GM23248 (cell line): ENCODE measurements at regions not wholly inside any gene's neighbourhood (a gene's known extent, or its start where the extent isn't known, plus 50 kb on each side); places are given as distances from the start of the nearest gene placed in this dataset.
A peak's percentile ranks its signal among the peaks of the same experiment; 100 is the strongest.

Experiments
- DNase-seq: peaks from one replicate; pipeline ENCODE4 v3.0.0-alpha.2; 2015
- H2AFZ ChIP-seq: fragments of 200-600 bp; sonication (generic); 2 replicates; pipeline ENCODE4 v1.6.1; 2016; ENCODE audit warnings: antibody characterized with exemption
- H3F3A ChIP-seq: fragments of 200-600 bp; sonication (generic); 2 replicates; pipeline ENCODE4 v1.6.1; 2016; ENCODE audit warnings: mild to moderate bottlenecking, antibody characterized with exemption, mixed run types; ENCODE audit not compliant: insufficient read depth
- H3K27ac ChIP-seq: fragments of 200-600 bp; sonication (generic); 2 replicates; pipeline ENCODE4 v1.5.1; 2016; ENCODE audit warnings: mild to moderate bottlenecking
- H3K27me3 ChIP-seq: fragments of 200-600 bp; sonication (generic); replicated peaks from 2 replicates; pipeline ENCODE4 v1.6.1; 2016; ENCODE audit warnings: mild to moderate bottlenecking; ENCODE audit not compliant: insufficient read depth
- H3K36me3 ChIP-seq: fragments of 200-600 bp; sonication (generic); 2 replicates; pipeline ENCODE4 v1.6.1; 2016; ENCODE audit warnings: low read depth, mild to moderate bottlenecking
- H3K4me1 ChIP-seq: fragments of 200-600 bp; sonication (generic); 2 replicates; pipeline ENCODE4 v1.6.1; 2016; ENCODE audit warnings: mild to moderate bottlenecking; ENCODE audit not compliant: insufficient read depth
- H3K4me2 ChIP-seq: fragments of 200-600 bp; sonication (generic); one replicate; pipeline ENCODE4 v1.6.1; 2016; ENCODE audit warnings: mild to moderate bottlenecking; ENCODE audit not compliant: unreplicated experiment
- H3K4me3 ChIP-seq: fragments of 200-600 bp; sonication (generic); 2 replicates; pipeline ENCODE4 v1.5.1; 2016; ENCODE audit warnings: mild to moderate bottlenecking
- H3K79me2 ChIP-seq: fragments of 200-600 bp; sonication (generic); 2 replicates; pipeline ENCODE4 v1.6.1; 2016; ENCODE audit warnings: mild to moderate bottlenecking; ENCODE audit not compliant: insufficient read depth
- H3K9ac ChIP-seq: fragments of 200-600 bp; sonication (generic); 2 replicates; pipeline ENCODE4 v1.6.1; 2016; ENCODE audit warnings: mild to moderate bottlenecking
- H3K9me2 ChIP-seq: fragments of 200-600 bp; sonication (generic); 2 replicates; pipeline ENCODE4 v1.6.1; 2016; ENCODE audit warnings: mixed run types, mild to moderate bottlenecking, moderate library complexity; ENCODE audit not compliant: insufficient read depth
- H3K9me3 ChIP-seq: fragments of 200-600 bp; sonication (generic); one replicate; pipeline ENCODE4 v1.6.1; 2017; ENCODE audit warnings: low read depth
- H4K20me1 ChIP-seq: fragments of 200-600 bp; sonication (generic); 2 replicates; pipeline ENCODE4 v1.6.0; 2016; ENCODE audit not compliant: insufficient read depth
- EZH2 ChIP-seq: fragments of 200-600 bp; sonication (generic); IDR thresholded peaks from 2 replicates; pipeline ENCODE4 v1.6.1; 2018; ENCODE audit warnings: antibody characterized with exemption, mild to moderate bottlenecking; ENCODE audit not compliant: insufficient read depth, poor library complexity, severe bottlenecking
- EZH2phosphoT487 ChIP-seq: fragments of 200-600 bp; sonication (generic); IDR thresholded peaks from 2 replicates; pipeline ENCODE4 v1.6.1; 2018; ENCODE audit warnings: antibody characterized with exemption, moderate library complexity, mild to moderate bottlenecking, low read depth; ENCODE audit not compliant: insufficient read depth
- WGBS, 2 experiments: methylation state at CpG; one replicate each; pipeline ENCODE4 v1.1.6; 2015 to 2017; ENCODE audit warnings: low lambda C conversion rate in 2 of 2, low coverage in 1 of 2; ENCODE audit errors: missing lambda C conversion rate in 2 of 2; 5-methylcytosine and 5-hydroxymethylcytosine counted together
- in situ Hi-C: fragments of 300-500 bp; cut with MboI; formaldehyde crosslinking; loops from 2 replicates; pipeline ENCODE4 v1.15.0; 2020

DNA sequence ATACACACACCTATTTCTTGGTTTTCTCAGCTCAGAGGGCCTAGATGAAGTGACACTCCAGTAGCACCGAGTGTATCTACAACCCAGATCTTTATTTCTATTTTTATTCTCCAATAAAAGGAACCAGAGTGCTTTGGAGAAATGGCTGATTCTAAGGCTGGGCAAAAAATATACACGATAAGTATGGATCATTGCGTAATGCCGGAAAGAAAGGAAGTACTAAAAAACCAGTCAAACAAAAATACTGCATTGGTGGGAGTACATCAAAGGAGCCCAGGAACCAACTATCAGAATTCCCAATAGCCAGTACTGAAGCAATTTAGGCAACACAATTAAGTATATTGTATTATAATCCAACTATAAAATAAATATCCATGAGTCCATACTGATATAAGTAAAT lies 400.9 kb upstream of the CCDC196 start:
- Histone ChIP-seq H2AFZ (no peak overlapping the region), H3K9me3 (no peaks in the 10 kb centered on the region), H3K27ac (no peak overlapping the region), H3K4me3 (no peak overlapping the region), H4K20me1 (no peaks in the 10 kb centered on the region), H3K27me3 (no peaks in the 10 kb centered on the region), H3K9ac (no peak overlapping the region), H3F3A (peaks cover 27% of the 10 kb centered on the region), H3K4me2 (no peak overlapping the region), H3K36me3 (no peaks in the 10 kb centered on the region), H3K4me1 (peaks cover 27% of the 10 kb centered on the region), H3K79me2 (no peaks in the 10 kb centered on the region), H3K9me2 (no peaks in the 10 kb centered on the region)
- no peak for TF ChIP-seq EZH2phosphoT487
- no peak for TF ChIP-seq EZH2
- DNase-seq: no peak
- in situ Hi-C loops: no loop called here
- 94% methylated on average over 4 of the region's 4 CpGs for WGBS, 2 experiments

DNA sequence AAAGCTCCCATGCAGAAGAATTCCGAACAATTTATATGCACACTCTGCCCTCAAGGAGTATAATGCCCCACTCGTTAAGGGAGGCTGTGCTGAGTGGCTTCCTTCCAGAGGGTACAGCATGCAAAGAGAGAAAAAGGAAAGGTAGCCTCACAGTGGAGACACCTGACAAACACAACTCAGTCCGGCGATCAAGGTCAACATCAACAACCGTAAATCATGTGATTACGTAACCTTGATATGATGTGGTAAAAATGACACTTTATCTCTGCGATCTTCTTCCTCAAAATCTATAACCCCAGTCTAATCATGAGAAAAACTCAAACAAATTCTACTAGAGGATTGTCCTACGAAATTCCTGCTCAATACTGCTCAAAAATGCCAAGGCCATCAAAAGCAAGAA lies 400.5 kb upstream of the CCDC196 start:
- H4K20me1 ChIP-seq: no peaks in the 10 kb centered on the region
- H3K9me3 ChIP-seq: no peaks in the 10 kb centered on the region
- in situ Hi-C loops: no loop called here
- H3K27me3 ChIP-seq: no peaks in the 10 kb centered on the region
- H3K9me2 ChIP-seq: no peaks in the 10 kb centered on the region
- no peak for TF ChIP-seq EZH2
- TF ChIP-seq EZH2phosphoT487: no peak
- no peak overlapping the region for H3K4me3 ChIP-seq
- no peaks in the 10 kb centered on the region for H3K79me2 ChIP-seq
- no peak overlapping the region for H3K27ac ChIP-seq
- peaks cover 27% of the 10 kb centered on the region for H3K4me1 ChIP-seq
- H3K4me2 ChIP-seq: no peak overlapping the region
- H3K9ac ChIP-seq: no peak overlapping the region
- H2AFZ ChIP-seq: no peak overlapping the region
- H3F3A ChIP-seq: peaks cover 27% of the 10 kb centered on the region
- no peaks in the 10 kb centered on the region for H3K36me3 ChIP-seq
- WGBS, 2 experiments: 81% methylated on average over 8 of the region's 8 CpGs
- DNase-seq: no peak

DNA sequence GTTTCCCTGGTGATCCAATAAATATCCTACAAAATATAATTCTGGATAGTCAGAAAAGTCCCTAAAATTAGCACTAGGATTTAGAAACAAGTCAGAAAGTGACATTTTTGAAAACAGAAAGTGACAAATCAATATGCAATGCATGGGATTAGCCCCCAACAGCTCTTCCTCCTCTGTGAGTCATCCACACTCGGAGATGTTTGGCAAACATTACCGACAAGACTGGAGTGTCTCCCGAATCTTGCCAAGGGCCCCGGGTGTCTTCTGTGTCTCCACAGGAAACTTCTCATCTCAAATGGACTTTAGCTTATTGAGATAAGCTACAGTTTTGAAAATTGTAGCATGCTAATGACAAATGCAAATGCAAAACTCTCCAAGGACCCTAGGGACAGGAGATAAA lies 398.9 kb upstream of the CCDC196 start:
- no peaks in the 10 kb centered on the region for H3K36me3 ChIP-seq
- no peaks in the 10 kb centered on the region for H3K79me2 ChIP-seq
- no peak overlapping the region for H2AFZ ChIP-seq
- peak overlapping the region; percentile 25 for H3K4me2 ChIP-seq
- WGBS, 2 experiments: 1 to 2% methylated on average over 4 of the region's 4 CpGs
- no peaks in the 10 kb centered on the region for H4K20me1 ChIP-seq
- TF ChIP-seq EZH2phosphoT487 (no peak), EZH2 (no peak)
- no peaks in the 10 kb centered on the region for H3K9me2 ChIP-seq
- no peaks in the 10 kb centered on the region for H3K27me3 ChIP-seq
- H3K4me3 ChIP-seq: no peak overlapping the region
- no peaks in the 10 kb centered on the region for H3K9me3 ChIP-seq
- peaks cover 27% of the 10 kb centered on the region for H3K4me1 ChIP-seq
- DNase-seq: peak; percentile 81
- H3F3A ChIP-seq: peaks cover 27% of the 10 kb centered on the region
- no peak overlapping the region for H3K9ac ChIP-seq
- peak overlapping the region; percentile 5; the same call in 1 of the 2 replicates for H3K27ac ChIP-seq
- in situ Hi-C loops: no loop called here

DNA sequence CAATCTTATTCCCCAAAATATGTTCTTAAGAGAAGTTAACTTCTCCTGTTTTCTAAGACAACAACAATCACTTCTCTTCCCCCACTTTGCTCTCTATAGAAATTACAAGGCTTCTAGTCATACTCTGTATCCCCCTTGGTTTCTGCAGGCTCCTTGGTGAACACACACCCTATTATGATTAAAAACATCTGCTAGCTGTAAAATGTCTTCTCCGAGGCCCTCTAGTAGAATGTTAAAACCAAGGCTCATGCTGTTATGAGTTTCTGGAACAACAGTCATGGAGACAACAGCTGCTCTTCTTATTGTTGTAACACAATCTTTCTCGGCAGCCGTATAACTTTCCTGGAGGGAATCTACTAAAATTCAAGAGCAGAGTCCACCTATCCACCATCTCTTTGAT lies 397.5 kb upstream of the CCDC196 start:
- Histone ChIP-seq H4K20me1 (no peaks in the 10 kb centered on the region), H3F3A (peaks cover 27% of the 10 kb centered on the region), H3K79me2 (no peaks in the 10 kb centered on the region), H3K9ac (no peak overlapping the region), H2AFZ (peak overlapping the region; percentile 95), H3K9me2 (no peaks in the 10 kb centered on the region), H3K9me3 (no peaks in the 10 kb centered on the region), H3K27ac (peak overlapping the region; percentile 58), H3K4me3 (peak overlapping the region; percentile 21), H3K27me3 (no peaks in the 10 kb centered on the region), H3K36me3 (no peaks in the 10 kb centered on the region), H3K4me2 (peak overlapping the region; percentile 38), H3K4me1 (peaks cover 27% of the 10 kb centered on the region)
- TF ChIP-seq EZH2phosphoT487 (no peak), EZH2 (no peak)
- in situ Hi-C loops: no loop called here
- DNase-seq: peak; percentile 73
- WGBS, 2 experiments: 10 to 11% methylated on average over 3 of the region's 3 CpGs

DNA sequence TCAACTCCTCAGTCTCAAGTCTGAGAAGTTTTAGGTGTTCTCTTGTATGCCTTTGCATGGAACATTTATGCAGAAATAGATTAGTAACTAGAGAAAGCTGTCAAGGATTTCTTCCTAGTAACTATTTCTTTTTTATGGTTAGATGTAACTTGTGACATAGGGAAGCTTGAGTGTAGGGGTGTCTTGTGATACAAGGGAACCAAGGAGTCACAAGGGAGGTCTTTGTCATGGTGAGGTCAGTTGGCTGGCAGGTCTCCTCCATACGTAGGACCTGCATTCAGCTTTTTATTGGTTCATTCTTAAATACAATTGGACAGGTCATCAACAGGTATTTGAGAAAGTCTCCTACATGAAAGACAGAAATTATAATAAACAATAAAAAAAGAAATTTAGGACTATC lies 394.0 kb upstream of the CCDC196 start:
- Histone ChIP-seq H3K27me3 (no peaks in the 10 kb centered on the region), H3K4me3 (no peak overlapping the region), H3F3A (peaks cover 21% of the 10 kb centered on the region), H3K36me3 (no peaks in the 10 kb centered on the region), H3K27ac (no peak overlapping the region), H4K20me1 (no peaks in the 10 kb centered on the region), H3K4me2 (no peak overlapping the region), H3K4me1 (peaks cover 20% of the 10 kb centered on the region), H3K9me3 (no peaks in the 10 kb centered on the region), H3K9ac (no peak overlapping the region), H3K79me2 (no peaks in the 10 kb centered on the region), H2AFZ (no peak overlapping the region), H3K9me2 (no peaks in the 10 kb centered on the region)
- 68 to 90% methylated on average over 1 of the region's 1 CpG for WGBS, 2 experiments
- in situ Hi-C loops: no loop called here
- no peak for TF ChIP-seq EZH2phosphoT487
- TF ChIP-seq EZH2: no peak
- no peak for DNase-seq
